ENCODE measurements at regions not wholly inside any gene's neighbourhood (a gene's known extent, or its start where the extent isn't known, plus 50 kb on each side); places are given as distances from the start of the nearest gene placed in this dataset.
"Not testable (repeated sequence)": the region's sequence is repeated elsewhere in the genome, so short reads cannot be mapped to it uniquely, and the experiment has no call there.

DNA sequence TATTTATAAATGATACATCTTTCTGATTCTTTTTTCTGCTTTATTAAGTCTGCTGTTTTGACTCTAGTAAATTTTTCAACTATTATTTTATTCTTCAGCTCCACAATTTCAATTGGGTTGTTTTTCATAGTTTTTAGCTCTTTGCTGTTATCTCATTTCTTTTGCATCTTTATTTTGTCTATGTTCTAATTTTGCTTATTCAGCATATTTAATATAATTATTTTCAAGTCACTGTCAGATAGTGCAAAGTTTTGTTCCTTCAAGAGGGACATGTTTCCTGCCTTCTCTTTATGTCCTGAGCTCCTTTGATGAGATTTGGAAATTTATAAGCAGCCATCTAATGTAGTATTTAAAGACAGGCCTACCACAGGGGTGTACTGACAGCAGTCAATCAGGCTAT lies 131.5 kb upstream of the ZNF722 start:
- H3K27me3 Mint-ChIP-seq (ENCODE audit: low read depth): no peaks in the 10 kb centered on the region; the same call in 1 of the 2 replicates
- no peaks in the 10 kb centered on the region for H3K79me2 ChIP-seq (ENCODE audit: insufficient read depth, low read length)
- no peak overlapping the region for H3K18ac ChIP-seq (ENCODE audit: insufficient read length, low read depth, low read length)
- no peaks in the 10 kb centered on the region for H4K20me1 ChIP-seq (ENCODE audit: control insufficient read depth, insufficient read depth, insufficient read length)
- H2AK5ac ChIP-seq (ENCODE audit: insufficient read length, low read length): no peak overlapping the region
- TF ChIP-seq, protein P1, sequence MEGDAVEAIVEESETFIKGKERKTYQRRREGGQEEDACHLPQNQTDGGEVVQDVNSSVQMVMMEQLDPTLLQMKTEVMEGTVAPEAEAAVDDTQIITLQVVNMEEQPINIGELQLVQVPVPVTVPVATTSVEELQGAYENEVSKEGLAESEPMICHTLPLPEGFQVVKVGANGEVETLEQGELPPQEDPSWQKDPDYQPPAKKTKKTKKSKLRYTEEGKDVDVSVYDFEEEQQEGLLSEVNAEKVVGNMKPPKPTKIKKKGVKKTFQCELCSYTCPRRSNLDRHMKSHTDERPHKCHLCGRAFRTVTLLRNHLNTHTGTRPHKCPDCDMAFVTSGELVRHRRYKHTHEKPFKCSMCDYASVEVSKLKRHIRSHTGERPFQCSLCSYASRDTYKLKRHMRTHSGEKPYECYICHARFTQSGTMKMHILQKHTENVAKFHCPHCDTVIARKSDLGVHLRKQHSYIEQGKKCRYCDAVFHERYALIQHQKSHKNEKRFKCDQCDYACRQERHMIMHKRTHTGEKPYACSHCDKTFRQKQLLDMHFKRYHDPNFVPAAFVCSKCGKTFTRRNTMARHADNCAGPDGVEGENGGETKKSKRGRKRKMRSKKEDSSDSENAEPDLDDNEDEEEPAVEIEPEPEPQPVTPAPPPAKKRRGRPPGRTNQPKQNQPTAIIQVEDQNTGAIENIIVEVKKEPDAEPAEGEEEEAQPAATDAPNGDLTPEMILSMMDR (conservative IDR thresholded peaks at IDR 0.05): no peak
- no peak overlapping the region for H3K23ac ChIP-seq (ENCODE audit: insufficient read length, low read depth, low read length)
- no peak overlapping the region for H4K91ac ChIP-seq (ENCODE audit: insufficient read length, low read depth, low read length)
- H3K4me3 Mint-ChIP-seq: no peak overlapping the region
- H3K9ac ChIP-seq (ENCODE audit: extremely low read depth, insufficient read length, low read length): no peak overlapping the region
- H3K4me1 Mint-ChIP-seq: no peaks in the 10 kb centered on the region
- H4K8ac ChIP-seq (replicated peaks; ENCODE audit: insufficient read length, low read depth, low read length): no peak overlapping the region
- no peak overlapping the region for H3K56ac ChIP-seq (ENCODE audit: insufficient read length, low read depth, low read length)
- no peak overlapping the region for H3K4ac ChIP-seq (ENCODE audit: low read depth, low read length)
- H2BK12ac ChIP-seq (ENCODE audit: insufficient read length, low read depth, low read length): no peak overlapping the region
- no peak overlapping the region for H2BK5ac ChIP-seq (ENCODE audit: insufficient read length, low read length)
- H4K5ac ChIP-seq (ENCODE audit: insufficient read length, low read depth, low read length): no peak overlapping the region
- no peaks in the 10 kb centered on the region for H3K79me1 ChIP-seq (ENCODE audit: insufficient read depth, low read depth, low read length, poor library complexity, severe bottlenecking)
- no peak for DNase-seq
- no peak overlapping the region for H2AFZ ChIP-seq (ENCODE audit: low read length)
- no peak overlapping the region for H2BK120ac ChIP-seq (ENCODE audit: low read depth, low read length, poor library complexity, severe bottlenecking)
- no peak overlapping the region for H3T11ph ChIP-seq (ENCODE audit: low read length)
- peaks cover 54% of the 10 kb centered on the region for H3K9me3 ChIP-seq (ENCODE audit: control insufficient read depth, low read depth, low read length)
- H3K9me3 Mint-ChIP-seq: peaks cover 78 to 84% of the 10 kb centered on the region in 2 experiments
- no peak overlapping the region for H3K4me2 ChIP-seq (ENCODE audit: insufficient read depth, insufficient read length, low read length)
- H3K23me2 ChIP-seq (ENCODE audit: insufficient read length, low read depth, low read length, poor library complexity, severe bottlenecking): no peaks in the 10 kb centered on the region
- H3K4me1 ChIP-seq (ENCODE audit: insufficient read depth, low read length): no peaks in the 10 kb centered on the region
- H3K36me3 Mint-ChIP-seq (ENCODE audit: insufficient read depth in 1 of 3, low read depth in 3 of 3): peaks cover 3 to 18% (median 8%) of the 10 kb centered on the region in 3 experiments; a peak in 6 of 7 replicates
- H2BK20ac ChIP-seq (ENCODE audit: low read depth, low read length, poor library complexity, severe bottlenecking): no peak overlapping the region
- H3K27ac Mint-ChIP-seq: no peak overlapping the region
- no peak overlapping the region for H3K14ac ChIP-seq (ENCODE audit: insufficient read depth, low read length)
- H3K27ac ChIP-seq (ENCODE audit: insufficient read length, low read depth, low read length): no peak overlapping the region
- H2BK15ac ChIP-seq (ENCODE audit: low read depth, low read length): no peak overlapping the region
- no peaks in the 10 kb centered on the region for H3K27me3 ChIP-seq (ENCODE audit: insufficient read depth, low read length)

DNA sequence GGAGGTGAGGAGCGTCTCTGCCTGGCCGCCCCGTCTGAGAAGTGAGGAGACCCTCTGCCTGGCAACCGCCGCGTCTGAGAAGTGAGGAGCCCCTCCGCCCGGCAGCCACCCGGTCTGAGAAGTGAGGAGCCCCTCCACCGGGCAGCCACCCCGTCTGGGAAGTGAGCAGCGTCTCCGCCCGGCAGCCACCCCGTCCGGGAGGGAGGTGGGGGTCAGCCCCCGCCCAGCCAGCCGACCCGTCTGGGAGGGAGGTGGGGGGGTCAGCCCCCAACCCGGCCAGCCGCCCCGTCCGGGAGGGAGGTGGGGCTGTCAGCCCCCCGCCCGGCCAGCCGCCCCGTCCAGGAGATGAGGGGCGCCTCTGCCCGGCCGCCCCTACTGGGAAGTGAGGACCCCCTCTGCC lies 124.4 kb upstream of the ZNF722 start:
- not testable (repeated sequence) for H4K5ac ChIP-seq (ENCODE audit: insufficient read length, low read depth, low read length); H2BK20ac ChIP-seq (ENCODE audit: low read depth, low read length, poor library complexity, severe bottlenecking); H3K79me1 ChIP-seq (ENCODE audit: insufficient read depth, low read depth, low read length, poor library complexity, severe bottlenecking); H3K23ac ChIP-seq (ENCODE audit: insufficient read length, low read depth, low read length); H3K4ac ChIP-seq (ENCODE audit: low read depth, low read length); H3K4me1 Mint-ChIP-seq; H3K4me1 ChIP-seq (ENCODE audit: insufficient read depth, low read length); H3K56ac ChIP-seq (ENCODE audit: insufficient read length, low read depth, low read length); H3K4me3 Mint-ChIP-seq; H4K8ac ChIP-seq (replicated peaks; ENCODE audit: insufficient read length, low read depth, low read length); H3K27ac ChIP-seq (ENCODE audit: insufficient read length, low read depth, low read length); H3K9ac ChIP-seq (ENCODE audit: extremely low read depth, insufficient read length, low read length); DNase-seq; H4K20me1 ChIP-seq (ENCODE audit: control insufficient read depth, insufficient read depth, insufficient read length); H3K79me2 ChIP-seq (ENCODE audit: insufficient read depth, low read length); H3K27me3 Mint-ChIP-seq (ENCODE audit: low read depth); H2BK15ac ChIP-seq (ENCODE audit: low read depth, low read length); H3K27ac Mint-ChIP-seq; H3K14ac ChIP-seq (ENCODE audit: insufficient read depth, low read length); H3K23me2 ChIP-seq (ENCODE audit: insufficient read length, low read depth, low read length, poor library complexity, severe bottlenecking); H3K4me2 ChIP-seq (ENCODE audit: insufficient read depth, insufficient read length, low read length); H2BK120ac ChIP-seq (ENCODE audit: low read depth, low read length, poor library complexity, severe bottlenecking); H3T11ph ChIP-seq (ENCODE audit: low read length); H2AK5ac ChIP-seq (ENCODE audit: insufficient read length, low read length); H4K91ac ChIP-seq (ENCODE audit: insufficient read length, low read depth, low read length); H3K27me3 ChIP-seq (ENCODE audit: insufficient read depth, low read length); H3K18ac ChIP-seq (ENCODE audit: insufficient read length, low read depth, low read length); H2AFZ ChIP-seq (ENCODE audit: low read length); H2BK12ac ChIP-seq (ENCODE audit: insufficient read length, low read depth, low read length); H2BK5ac ChIP-seq (ENCODE audit: insufficient read length, low read length)
- Mint-ChIP-seq H3K36me3 (ENCODE audit: insufficient read depth in 1 of 3, low read depth in 3 of 3) (peaks cover 0 to 22% (median 9%) of the 10 kb centered on the region in 3 experiments; a peak in 5 of 7 replicates), H3K9me3 (peaks cover 75 to 83% of the 10 kb centered on the region in 2 experiments)
- H3K9me3 ChIP-seq (ENCODE audit: control insufficient read depth, low read depth, low read length): peaks cover 37% of the 10 kb centered on the region
- no CpG with 5 or more reads among the region's 30 CpGs for WGBS (ENCODE audit: extremely low coverage, insufficient read length, low lambda C conversion rate)
